Tongue (tissue), 1 donor: ENCODE measurements at regions not wholly inside any gene's neighbourhood (a gene's known extent, or its start where the extent isn't known, plus 50 kb on each side); places are given as distances from the start of the nearest gene placed in this dataset.
"Not testable (repeated sequence)": the region's sequence is repeated elsewhere in the genome, so short reads cannot be mapped to it uniquely, and the experiment has no call there.

ENCODE experiments used
- DNase-seq: peaks from one replicate; pipeline ENCODE4 v3.0.0-alpha.2; 2015

GRCh38 chr1:195197116-195197515 is 1411.1 kb downstream of the KCNT2 start:
- DNase-seq = no peak

- no peak for DNase-seq
These were observed 1412.7 kb downstream of the KCNT2 start for GRCh38 chr1:195195423-195196057.

- no peak for DNase-seq
These were observed 1415.1 kb downstream of the KCNT2 start for GRCh38 chr1:195193134-195193533.

DNA sequence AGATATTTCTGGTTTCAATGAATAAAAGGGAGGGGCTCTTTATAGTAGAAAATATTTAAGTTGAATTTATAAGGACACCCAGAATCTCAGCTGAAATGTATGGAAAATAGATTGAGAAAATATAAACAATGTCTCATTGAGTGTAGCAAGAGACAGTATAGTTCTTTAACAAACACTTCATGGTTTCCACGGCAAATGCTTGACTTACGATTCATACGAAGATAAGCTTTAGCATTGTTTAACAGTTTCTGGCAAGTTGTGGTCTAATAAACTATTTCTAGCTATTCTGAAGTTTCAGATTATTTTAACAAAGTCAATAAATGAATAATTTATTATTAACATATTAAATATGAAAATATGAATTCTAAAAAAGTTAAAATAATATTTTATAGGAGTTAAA is 1419.4 kb downstream of the KCNT2 start:
- no peak for DNase-seq

DNA sequence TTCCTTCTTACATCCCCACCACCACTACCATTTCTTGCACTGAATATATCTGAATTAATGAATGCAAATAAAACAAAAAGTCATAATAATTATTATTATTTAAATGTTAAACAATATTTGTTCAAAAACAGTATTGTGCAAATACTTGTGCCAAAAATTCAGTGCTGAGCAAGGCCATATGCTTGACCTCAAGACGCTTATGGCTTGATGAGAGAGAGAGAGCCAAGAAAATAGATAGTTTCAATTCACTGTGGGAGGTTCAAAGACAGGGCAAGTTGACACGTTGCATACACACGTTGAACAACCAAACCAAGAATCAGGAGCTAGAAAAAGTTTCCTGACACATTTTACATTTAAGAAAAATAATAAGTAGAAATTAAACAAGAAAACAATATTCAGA is 1421.7 kb downstream of the KCNT2 start:
- DNase-seq = peak; percentile 8

- DNase-seq = peak; percentile 13
These were observed 1422.5 kb downstream of the KCNT2 start for GRCh38 chr1:195185736-195186135.

GRCh38 chr1:195185321-195185720 is 1422.9 kb downstream of the KCNT2 start:
- no peak for DNase-seq

DNA sequence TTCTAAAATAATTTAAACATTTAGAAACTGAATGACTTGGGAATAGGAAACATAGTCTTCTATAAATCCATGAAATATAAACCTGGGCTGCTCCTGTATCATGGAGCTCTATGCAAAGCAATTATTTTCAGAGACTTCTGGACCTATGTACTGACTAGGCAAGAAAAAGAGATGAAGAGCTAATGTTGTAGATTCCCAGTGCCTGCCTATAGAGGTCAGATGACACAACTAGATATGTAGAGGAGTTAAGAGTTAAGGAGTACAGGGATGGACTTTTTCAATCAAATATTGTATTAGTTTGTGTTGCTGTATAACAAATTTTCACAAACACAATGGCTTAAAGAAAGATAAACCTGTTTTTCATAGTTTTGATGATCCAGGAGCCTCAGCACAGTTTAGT is 1434.5 kb downstream of the KCNT2 start:
- no peak for DNase-seq

DNA sequence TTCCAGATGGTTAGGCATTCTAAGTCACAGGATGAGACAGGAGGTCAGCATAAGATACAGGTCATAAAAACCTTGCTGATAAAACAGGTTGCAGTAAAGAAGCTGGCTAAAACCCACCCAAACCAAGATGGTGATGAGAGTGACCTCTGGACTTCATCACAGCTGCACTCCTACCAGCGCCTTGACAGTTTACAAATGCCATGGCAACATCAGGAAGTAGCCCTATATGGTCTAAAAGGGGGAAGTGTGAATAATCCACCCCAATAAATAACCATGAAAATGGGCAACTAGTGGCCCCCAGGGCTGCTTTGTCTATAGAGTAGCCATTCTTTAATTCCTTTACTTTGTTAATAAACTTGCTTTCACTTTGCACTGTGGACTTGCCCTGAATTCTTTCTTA is 1448.4 kb downstream of the KCNT2 start:
- DNase-seq = not testable (repeated sequence)

DNA sequence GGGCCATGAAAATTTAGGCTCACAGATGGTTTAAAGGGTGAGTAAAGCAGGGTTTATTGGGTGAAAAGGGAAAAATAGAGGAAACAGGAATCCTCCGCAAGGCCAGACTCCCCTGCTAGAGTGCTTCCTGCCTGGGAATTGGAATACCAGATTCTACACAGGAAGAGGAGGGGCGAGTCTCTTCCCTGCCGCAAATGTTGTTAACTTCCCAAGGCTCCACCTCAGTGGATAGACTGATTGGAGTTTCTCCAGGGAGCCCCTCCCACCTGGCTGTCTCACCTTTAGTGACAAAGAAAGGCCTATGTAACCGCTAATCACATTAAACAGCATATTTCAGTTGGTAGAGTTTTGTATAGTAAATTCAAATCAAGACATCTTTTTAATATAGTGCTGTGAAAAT is 1450.1 kb downstream of the KCNT2 start:
- DNase-seq = no peak

DNA sequence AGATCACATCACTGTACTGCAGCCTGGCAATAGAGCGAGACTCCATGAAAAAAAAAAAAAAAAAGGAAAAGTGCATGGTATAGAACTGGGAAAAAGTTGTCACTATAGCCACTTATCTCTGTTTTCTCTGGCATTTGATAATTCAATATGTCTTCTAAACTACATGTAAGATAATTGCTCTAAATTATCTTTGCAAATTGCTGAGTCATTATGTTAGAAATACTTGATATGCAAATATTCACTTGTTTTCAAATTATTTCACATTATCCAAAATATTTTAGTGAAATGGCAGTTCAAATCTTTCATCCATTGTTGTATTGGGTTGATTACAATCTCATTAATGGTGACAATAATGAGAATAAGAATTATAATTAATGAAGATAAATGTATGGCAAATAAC is 1455.1 kb downstream of the KCNT2 start:
- DNase-seq = no peak

- no peak for DNase-seq
These were observed 1457.5 kb downstream of the KCNT2 start for GRCh38 chr1:195150768-195151167.

- DNase-seq = no peak
These were observed 1466.9 kb downstream of the KCNT2 start for GRCh38 chr1:195141294-195141693.

DNA sequence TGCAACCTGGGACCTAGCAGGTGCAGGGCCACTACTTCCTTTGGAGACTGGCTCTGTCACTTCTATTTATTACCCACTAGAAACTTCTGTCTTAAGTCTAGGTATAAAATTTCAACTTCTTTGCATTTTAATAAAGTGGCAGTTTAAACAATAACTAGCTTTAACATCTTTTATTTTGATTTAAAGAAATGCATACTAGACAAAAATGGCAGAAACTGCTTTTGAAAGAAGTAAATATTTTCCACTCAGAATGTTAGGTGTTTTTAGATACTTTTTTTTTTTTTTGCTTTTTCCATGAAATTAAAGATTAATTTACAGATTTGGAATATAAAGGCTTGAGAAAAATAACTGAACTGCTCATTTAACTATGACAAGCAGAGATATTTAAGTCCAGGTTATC is 1477.6 kb downstream of the KCNT2 start:
- DNase-seq = no peak

DNA sequence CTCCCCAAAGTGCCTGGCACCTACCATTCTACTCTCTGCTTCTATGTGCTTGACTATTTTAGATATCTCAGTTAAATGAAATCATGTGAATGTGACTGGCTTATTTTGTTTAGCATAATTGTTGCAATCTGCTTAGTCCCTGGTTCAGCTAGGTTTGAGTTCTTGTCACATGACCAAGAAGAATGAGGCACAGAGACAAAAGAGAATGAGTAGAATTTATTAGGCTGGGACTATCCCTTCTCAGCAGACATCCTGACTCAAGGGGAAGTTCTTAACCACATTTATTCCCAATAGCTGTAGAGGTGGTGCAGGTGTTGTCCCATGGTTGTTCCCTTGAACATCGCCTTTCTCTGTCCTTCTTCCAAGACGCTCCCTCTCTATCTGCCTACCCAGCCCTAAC is 1485.7 kb downstream of the KCNT2 start:
- DNase-seq = no peak

- no peak for DNase-seq
These were observed 1494.8 kb downstream of the KCNT2 start for GRCh38 chr1:195113471-195113870.

- DNase-seq = no peak
These were observed 1502.5 kb downstream of the KCNT2 start for GRCh38 chr1:195105773-195106172.

DNA sequence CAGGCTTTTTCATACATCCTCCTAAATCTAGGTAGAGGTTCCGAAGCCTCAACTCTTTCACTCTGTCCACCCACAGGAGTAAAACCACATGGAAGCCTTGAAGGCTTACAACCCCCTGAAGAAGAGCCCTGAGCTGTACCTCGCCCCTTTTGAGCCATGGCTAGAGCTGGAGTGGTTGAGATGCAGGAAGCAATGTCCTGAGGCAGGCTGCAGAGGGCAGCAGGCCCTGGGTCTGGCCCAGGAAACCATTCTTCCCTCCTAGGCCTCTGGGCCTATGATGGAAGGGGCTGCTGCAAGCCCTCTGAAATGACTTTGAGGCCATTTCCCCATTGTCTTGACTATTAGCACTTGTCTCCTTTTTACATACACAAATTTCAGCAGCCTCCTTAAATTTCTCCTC is 1503.0 kb downstream of the KCNT2 start:
- no peak for DNase-seq

GRCh38 chr1:195097316-195097715 is 1510.9 kb downstream of the KCNT2 start:
- DNase-seq = no peak

DNA sequence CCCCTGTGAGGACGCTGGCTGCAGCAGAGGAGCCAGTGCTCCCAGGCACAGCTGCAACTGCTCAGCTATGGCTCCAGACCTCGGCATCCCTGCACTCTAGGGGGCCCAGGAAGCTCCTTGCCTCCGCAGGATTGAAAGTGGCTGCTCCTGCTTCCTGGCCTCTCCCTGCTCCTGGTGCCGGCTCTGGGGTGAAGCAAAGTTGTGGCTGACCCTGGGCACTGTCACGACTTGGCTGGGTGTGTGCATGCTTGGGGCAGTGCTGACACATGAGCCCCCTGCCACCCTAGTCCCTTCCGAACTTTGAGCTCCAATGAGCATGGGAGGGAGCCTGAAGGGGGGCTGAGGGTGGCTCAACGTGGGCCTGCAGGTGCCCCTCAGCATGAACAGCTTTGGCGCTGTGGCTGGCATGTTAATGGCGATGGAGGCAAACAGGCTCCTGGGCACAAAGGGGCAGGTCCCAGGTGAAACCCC is 1512.2 kb downstream of the KCNT2 start:
- no peak for DNase-seq

GRCh38 chr1:195085196-195085595 is 1523.0 kb downstream of the KCNT2 start:
- no peak for DNase-seq

DNA sequence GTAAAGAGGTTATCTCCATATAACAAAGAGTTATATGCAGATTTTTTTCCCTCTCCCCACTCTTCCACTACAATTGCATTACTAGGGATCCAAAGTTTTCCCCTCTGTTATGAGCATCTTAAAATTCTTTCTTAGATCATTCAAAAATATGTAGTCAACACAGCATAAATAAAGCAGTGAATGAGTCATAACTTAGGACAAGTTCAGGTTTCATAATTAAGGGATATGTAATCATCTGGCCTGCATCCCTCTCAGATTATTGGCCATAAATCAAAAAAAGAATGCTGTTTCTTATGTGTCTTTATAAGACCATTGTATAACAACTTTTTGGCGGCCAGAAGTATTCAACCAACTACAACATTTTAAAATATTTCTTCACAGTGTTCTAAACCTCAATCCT is 1526.1 kb downstream of the KCNT2 start:
- peak; percentile 13 for DNase-seq

GRCh38 chr1:195076682-195077081 is 1531.6 kb downstream of the KCNT2 start:
- DNase-seq = no peak

- no peak for DNase-seq
These were observed 1532.3 kb downstream of the KCNT2 start for GRCh38 chr1:195075973-195076372.

DNA sequence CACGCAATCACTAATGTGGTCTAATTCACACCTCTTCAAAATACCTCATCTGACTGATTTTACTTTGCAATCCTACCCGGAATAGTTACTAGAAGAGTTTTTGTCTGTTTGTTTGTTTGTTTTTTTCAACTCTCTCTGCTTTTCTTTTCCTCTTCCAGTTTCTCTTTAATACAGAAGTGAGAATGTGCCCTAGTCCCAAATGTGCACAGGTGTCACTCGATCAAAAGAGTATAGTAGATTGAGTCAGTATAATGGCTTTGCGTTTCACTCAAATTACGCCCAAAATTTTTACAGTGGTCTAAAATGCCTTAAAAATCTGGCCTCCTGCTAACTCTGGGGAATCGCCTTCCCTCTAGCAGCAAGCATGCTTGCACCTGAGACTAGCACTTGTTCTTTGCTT is 1536.8 kb downstream of the KCNT2 start:
- no peak for DNase-seq
